ENCODE measurements at regions not wholly inside any gene's neighbourhood (a gene's known extent, or its start where the extent isn't known, plus 50 kb on each side); places are given as distances from the start of the nearest gene placed in this dataset.

- BruUV-seq (replicated peaks): no TSS peak
- intact Hi-C loops (cut with micrococcal nuclease; ENCODE audit: unreplicated experiment) (no loop called here), in situ Hi-C loops (cut with MboI) (no loop called here)
- H3K79me2 ChIP-seq (ENCODE audit: control insufficient read depth, insufficient read depth, low read length): no peaks in the 10 kb centered on the region
- POLR2A ChIA-PET: no interaction called here
- H3K9ac ChIP-seq (ENCODE audit: control insufficient read depth, insufficient read depth, low read length): no peak overlapping the region
- CTCF ChIA-PET: no interaction called here
- no peak for ATAC-seq
- H3K36me3 ChIP-seq (ENCODE audit: control insufficient read depth in 2 of 2, insufficient read depth in 2 of 2, low read length in 1 of 2): no peaks in the 10 kb centered on the region
- no peak for DNase-seq (ENCODE audit: low read depth, low spot score)
- no peak overlapping the region for H3K4me3 ChIP-seq
- H3K9me3 ChIP-seq (replicated peaks; ENCODE audit: control insufficient read depth, insufficient read depth, low read length): no peaks in the 10 kb centered on the region
- SMC1A ChIA-PET (ENCODE audit: uncharacterized antibody, unreplicated experiment): no interaction called here
- H2AFZ ChIP-seq (ENCODE audit: control insufficient read depth, low read depth, low read length): no peak overlapping the region
- H3K4me2 ChIP-seq (ENCODE audit: control insufficient read depth, insufficient read depth): no peak overlapping the region
- RAD21 ChIA-PET (ENCODE audit: unreplicated experiment): no interaction called here
- no peaks in the 10 kb centered on the region; a peak in 1 of 4 replicates for H3K27me3 ChIP-seq (replicated peaks in 1 of 2; ENCODE audit: control insufficient read depth in 2 of 2, insufficient read depth in 2 of 2, low read length in 1 of 2)
- H3K27ac ChIP-seq (ENCODE audit: control insufficient read depth, insufficient read depth): no peak overlapping the region
- H3K4me1 ChIP-seq (ENCODE audit: control insufficient read depth, insufficient read depth, low read length): no peaks in the 10 kb centered on the region
- 35% methylated on average over 5 of the region's 5 CpGs for WGBS (ENCODE audit: insufficient coverage, insufficient replicate concordance, low lambda C conversion rate, missing lambda C conversion rate)
- TF ChIP-seq E4F1 (IDR thresholded peaks at IDR 0.05; ENCODE audit: borderline replicate concordance, partially characterized antibody): no peak
- no peak for TF ChIP-seq FOXK2 (IDR thresholded peaks at IDR 0.05)
- no peak for TF ChIP-seq GATAD2B (conservative IDR thresholded peaks at IDR 0.05; ENCODE audit: low read depth)
- no peak for TF ChIP-seq SMAD5 (IDR thresholded peaks at IDR 0.05; ENCODE audit: low read depth)
- TF ChIP-seq ZNF274 (IDR thresholded peaks at IDR 0.05; ENCODE audit: insufficient read depth, insufficient read length): no peak
- no peak for TF ChIP-seq MYC (IDR thresholded peaks at IDR 0.05; ENCODE audit: insufficient read depth, insufficient read length, insufficient replicate concordance, low read length, severe bottlenecking)
- TF ChIP-seq POLR2AphosphoS5 (IDR thresholded peaks at IDR 0.05; ENCODE audit: low read length): no peak
- no peak for TF ChIP-seq RAD51 (IDR thresholded peaks at IDR 0.05)
- TF ChIP-seq TAF1 (IDR thresholded peaks at IDR 0.05; ENCODE audit: borderline replicate concordance, low read depth, low read length): no peak
- no peak for TF ChIP-seq POLR2AphosphoS2 (IDR thresholded peaks at IDR 0.05; ENCODE audit: low read depth, low read length)
- TF ChIP-seq ZBTB33 (IDR thresholded peaks at IDR 0.05): no peak
- no peak for TF ChIP-seq RELB (IDR thresholded peaks at IDR 0.05; ENCODE audit: low read depth)
- TF ChIP-seq NR2F1 (conservative IDR thresholded peaks at IDR 0.05): no peak
- TF ChIP-seq BCL3 (IDR thresholded peaks at IDR 0.05; ENCODE audit: borderline replicate concordance, insufficient read depth, low read depth, low read length, poor library complexity, severe bottlenecking): no peak
- TF ChIP-seq SMAD1 (IDR thresholded peaks at IDR 0.05; ENCODE audit: low read depth, partially characterized antibody): no peak
- no peak for TF ChIP-seq KLF5 (IDR thresholded peaks at IDR 0.05; ENCODE audit: partially characterized antibody)
- TF ChIP-seq NFYA (IDR thresholded peaks at IDR 0.05; ENCODE audit: borderline replicate concordance, low read depth, low read length): no peak
- no peak for FAIRE-seq
- no peaks in the 10 kb centered on the region for H4K20me1 ChIP-seq (ENCODE audit: control insufficient read depth, insufficient read depth)
These were observed 189.3 kb downstream of the GLI2 start for GRCh38 chr2:120924924-120925323.
